HFF-Myc (cell line): ENCODE measurements at regions not wholly inside any gene's neighbourhood (a gene's known extent, or its start where the extent isn't known, plus 50 kb on each side); places are given as distances from the start of the nearest gene placed in this dataset.

Experiments
- DNase-seq: peaks from one replicate; pipeline ENCODE4 v3.0.0-alpha.2; 2011; ENCODE audit warnings: low read depth; ENCODE audit errors: extremely low read depth
- H3K4me3 ChIP-seq: replicated peaks from 2 replicates; pipeline ENCODE4 v1.5.1; 2011; ENCODE audit warnings: low read depth, mild to moderate bottlenecking, control low read depth, low read length
- TF ChIP-seq, protein P1 (sequence below): IDR thresholded peaks from 2 replicates; pipeline ENCODE4 v1.5.1; 2012; ENCODE audit warnings: mild to moderate bottlenecking, low read depth, low read length, control low read depth; ENCODE audit errors: missing control alignments

DNA sequence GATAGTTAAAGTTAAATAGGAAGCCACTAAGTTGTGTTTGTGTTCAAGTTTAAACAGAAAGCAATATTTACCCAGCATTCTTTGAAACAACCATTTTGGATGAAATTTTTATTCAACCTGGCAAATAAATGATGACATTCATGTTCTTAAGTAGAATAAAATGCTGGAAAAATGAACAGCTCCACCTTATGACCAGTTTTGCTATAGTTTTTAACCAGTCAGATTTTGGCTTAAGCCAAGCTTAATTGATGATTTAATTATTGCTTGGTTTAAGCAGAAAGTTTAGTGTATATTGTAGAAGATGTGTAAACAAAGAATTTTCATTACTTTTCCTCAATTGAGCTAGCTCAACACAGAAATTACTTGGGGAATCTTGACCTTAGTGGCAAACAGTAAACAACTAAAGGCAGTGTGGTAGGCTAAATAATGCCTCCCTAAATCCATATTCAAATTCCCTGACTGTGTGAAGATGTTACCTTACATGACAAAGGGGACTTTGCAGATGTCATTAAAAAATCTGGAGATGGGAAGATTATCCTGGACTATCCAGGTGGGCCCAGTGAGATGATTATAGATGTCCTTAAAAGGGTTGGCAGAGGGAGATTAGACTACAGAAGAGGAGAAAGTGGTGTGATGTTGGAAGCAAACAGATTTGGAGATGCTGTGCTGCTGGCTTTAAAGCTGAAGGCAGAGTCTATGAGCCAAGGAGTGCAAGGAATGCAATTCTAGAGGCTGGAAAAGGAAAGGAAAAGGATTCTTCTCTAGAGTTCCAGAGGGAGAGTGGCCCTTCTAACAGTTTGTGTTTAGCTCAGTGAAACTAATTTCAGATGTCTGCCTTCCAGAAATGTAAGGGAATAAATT is 448.6 kb upstream of the GOLIM4 start:
- no peak for DNase-seq
- H3K4me3 ChIP-seq: no peak overlapping the region
- TF ChIP-seq, protein P1, sequence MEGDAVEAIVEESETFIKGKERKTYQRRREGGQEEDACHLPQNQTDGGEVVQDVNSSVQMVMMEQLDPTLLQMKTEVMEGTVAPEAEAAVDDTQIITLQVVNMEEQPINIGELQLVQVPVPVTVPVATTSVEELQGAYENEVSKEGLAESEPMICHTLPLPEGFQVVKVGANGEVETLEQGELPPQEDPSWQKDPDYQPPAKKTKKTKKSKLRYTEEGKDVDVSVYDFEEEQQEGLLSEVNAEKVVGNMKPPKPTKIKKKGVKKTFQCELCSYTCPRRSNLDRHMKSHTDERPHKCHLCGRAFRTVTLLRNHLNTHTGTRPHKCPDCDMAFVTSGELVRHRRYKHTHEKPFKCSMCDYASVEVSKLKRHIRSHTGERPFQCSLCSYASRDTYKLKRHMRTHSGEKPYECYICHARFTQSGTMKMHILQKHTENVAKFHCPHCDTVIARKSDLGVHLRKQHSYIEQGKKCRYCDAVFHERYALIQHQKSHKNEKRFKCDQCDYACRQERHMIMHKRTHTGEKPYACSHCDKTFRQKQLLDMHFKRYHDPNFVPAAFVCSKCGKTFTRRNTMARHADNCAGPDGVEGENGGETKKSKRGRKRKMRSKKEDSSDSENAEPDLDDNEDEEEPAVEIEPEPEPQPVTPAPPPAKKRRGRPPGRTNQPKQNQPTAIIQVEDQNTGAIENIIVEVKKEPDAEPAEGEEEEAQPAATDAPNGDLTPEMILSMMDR: no peak

DNA sequence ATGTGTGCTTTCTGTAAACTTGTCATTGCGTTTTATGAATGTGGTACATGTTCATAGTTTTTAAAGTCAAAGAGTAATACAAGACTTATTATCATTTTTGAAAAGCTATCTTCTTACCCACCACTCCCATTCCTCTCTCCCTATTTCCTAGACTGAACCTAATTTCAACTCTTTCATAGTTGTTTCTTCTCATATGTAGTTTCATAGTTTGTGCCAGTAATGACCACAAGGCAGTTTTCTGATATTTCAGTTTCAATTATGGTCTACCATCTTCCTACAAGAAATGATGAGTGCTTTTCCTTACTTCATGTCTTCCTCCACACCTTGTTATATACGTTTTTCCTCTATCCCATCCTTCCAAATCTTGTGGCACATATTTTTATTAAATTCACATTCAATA is 445.0 kb upstream of the GOLIM4 start:
- no peak for DNase-seq
- no peak overlapping the region for H3K4me3 ChIP-seq
- TF ChIP-seq, protein P1: no peak

DNA sequence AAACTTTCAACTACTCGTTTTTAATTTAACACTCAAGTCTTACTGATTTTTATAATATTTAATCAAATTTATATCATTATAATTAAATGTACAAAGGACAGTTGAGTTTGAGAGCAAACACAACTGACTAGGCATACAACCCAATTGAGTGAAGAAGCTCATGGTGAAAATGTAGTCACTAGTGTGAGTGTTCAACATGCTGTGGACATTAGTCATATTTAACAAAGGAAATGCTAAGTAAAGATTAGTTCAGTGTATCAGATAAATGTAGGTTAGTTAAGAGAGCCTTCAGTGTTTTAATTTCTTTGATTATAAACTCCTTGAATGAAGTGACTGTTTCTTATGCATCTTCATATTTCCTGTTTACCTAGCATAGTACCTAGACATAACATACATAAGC is 444.2 kb upstream of the GOLIM4 start:
- TF ChIP-seq, protein P1: no peak
- DNase-seq: no peak
- no peak overlapping the region for H3K4me3 ChIP-seq

DNA sequence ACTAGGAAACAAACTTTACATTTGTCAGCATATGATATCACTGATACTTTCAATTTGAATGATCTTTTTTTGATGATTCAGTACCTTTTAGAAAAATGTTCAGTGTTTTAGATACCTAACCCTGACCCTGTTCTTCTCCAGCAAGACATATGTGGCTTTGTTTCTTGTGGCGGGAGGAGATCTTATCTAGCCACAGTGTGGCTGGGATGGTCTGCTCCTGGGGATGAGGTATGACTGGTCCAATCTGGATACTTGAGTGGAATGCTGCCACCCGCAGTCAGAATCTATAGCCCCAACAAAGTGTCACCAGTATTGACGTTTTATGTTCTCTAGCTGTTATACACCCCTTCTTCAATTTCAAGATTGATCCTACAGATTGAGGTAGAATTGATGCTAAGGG is 439.0 kb upstream of the GOLIM4 start:
- H3K4me3 ChIP-seq: no peak overlapping the region
- TF ChIP-seq, protein P1: no peak
- no peak for DNase-seq

DNA sequence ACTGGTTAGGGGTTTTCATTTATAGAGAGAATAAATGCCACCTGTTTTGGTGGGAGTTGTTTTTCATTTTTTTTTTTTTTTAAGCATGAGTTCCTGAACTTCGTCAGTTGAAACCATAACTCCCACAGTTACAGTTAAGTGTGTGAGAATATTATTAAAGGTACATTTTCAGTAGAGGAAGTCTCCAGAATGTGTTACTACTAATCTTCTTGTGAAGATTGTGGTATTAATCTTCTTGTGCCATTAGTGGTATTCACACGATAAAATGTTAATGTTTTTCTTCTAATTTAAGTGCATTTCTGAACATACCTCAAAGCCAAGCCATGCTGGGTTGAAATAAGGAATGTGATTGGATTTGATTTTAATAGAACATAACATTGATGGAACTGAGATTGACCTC is 437.9 kb upstream of the GOLIM4 start:
- no peak for DNase-seq
- H3K4me3 ChIP-seq: no peak overlapping the region
- TF ChIP-seq, protein P1: no peak

DNA sequence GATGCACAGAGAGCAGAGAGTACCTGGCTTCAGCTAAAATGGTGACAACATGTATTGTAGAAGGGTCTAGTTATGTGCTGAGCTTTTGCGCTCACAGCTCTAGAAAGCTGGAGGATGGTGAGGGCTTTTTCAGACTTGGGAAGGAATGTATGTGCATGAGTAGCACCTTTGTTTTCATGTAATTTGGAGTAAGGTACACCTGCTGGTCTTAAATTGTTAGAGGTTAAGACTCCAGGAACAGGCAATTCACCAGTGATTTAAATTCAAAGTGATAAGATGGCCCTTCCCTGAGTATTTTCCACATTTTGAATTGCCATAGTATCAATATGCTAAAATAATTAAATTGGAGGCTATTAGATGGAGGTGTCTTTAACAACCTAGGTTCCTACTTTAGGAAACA is 436.4 kb upstream of the GOLIM4 start:
- H3K4me3 ChIP-seq: no peak overlapping the region
- DNase-seq: no peak
- TF ChIP-seq, protein P1: no peak
